GM18519 (cell line): ENCODE measurements at regions not wholly inside any gene's neighbourhood (a gene's known extent, or its start where the extent isn't known, plus 50 kb on each side); places are given as distances from the start of the nearest gene placed in this dataset.
"Not testable (repeated sequence)": the region's sequence is repeated elsewhere in the genome, so short reads cannot be mapped to it uniquely, and the experiment has no call there.

Experiments
- ATAC-seq: cut with Tn5 transposase; IDR thresholded peaks from one replicate; pipeline ENCODE4 v1.9.1; 2021; ENCODE audit warnings: mild to moderate bottlenecking, moderate library complexity; ENCODE audit not compliant: unreplicated experiment, low FRiP score

- no peak for ATAC-seq
These were observed 104.4 kb upstream of the STK17B start for GRCh38 chr2:196275646-196276352.

- ATAC-seq, result no peak
These were observed 105.0 kb upstream of the STK17B start for GRCh38 chr2:196276421-196276820.

GRCh38 chr2:196277002-196277401 lies 105.6 kb upstream of the STK17B start:
- no peak for ATAC-seq

GRCh38 chr2:196278491-196278911 lies 107.1 kb upstream of the STK17B start:
- no peak for ATAC-seq

- no peak for ATAC-seq
These were observed 108.2 kb upstream of the STK17B start for GRCh38 chr2:196279541-196279940.

GRCh38 chr2:196284144-196284844 lies 112.9 kb upstream of the STK17B start:
- no peak for ATAC-seq

GRCh38 chr2:196284866-196285557 lies 113.6 kb upstream of the STK17B start:
- no peak for ATAC-seq

- ATAC-seq, result peak; percentile 31
These were observed 115.4 kb upstream of the STK17B start for GRCh38 chr2:196286821-196287220.

GRCh38 chr2:196287523-196287922 lies 116.1 kb upstream of the STK17B start:
- ATAC-seq, result no peak

- no peak for ATAC-seq
These were observed 116.7 kb upstream of the STK17B start for GRCh38 chr2:196288006-196288538.

GRCh38 chr2:196289000-196289399 lies 117.6 kb upstream of the STK17B start:
- ATAC-seq, result peak; percentile 63

GRCh38 chr2:196290136-196290535 lies 118.8 kb upstream of the STK17B start:
- no peak for ATAC-seq

- no peak for ATAC-seq
These were observed 119.2 kb upstream of the STK17B start for GRCh38 chr2:196290569-196290968.

GRCh38 chr2:196291426-196291825 lies 120.0 kb upstream of the STK17B start:
- ATAC-seq, result no peak

GRCh38 chr2:196291873-196292800 lies 120.8 kb upstream of the STK17B start:
- ATAC-seq, result no peak

GRCh38 chr2:196293751-196294515 lies 122.6 kb upstream of the STK17B start:
- no peak for ATAC-seq

- ATAC-seq, result no peak
These were observed 123.1 kb upstream of the STK17B start for GRCh38 chr2:196294516-196294909.

GRCh38 chr2:196295005-196295404 lies 123.6 kb upstream of the STK17B start:
- ATAC-seq, result peak; percentile 70

- ATAC-seq, result not testable (repeated sequence)
These were observed 126.8 kb upstream of the STK17B start for GRCh38 chr2:196298106-196298723.
